Peyer's patch (tissue), 4 donors: ENCODE measurements at regions not wholly inside any gene's neighbourhood (a gene's known extent, or its start where the extent isn't known, plus 50 kb on each side); places are given as distances from the start of the nearest gene placed in this dataset.

Source experiments
- DNase-seq, 3 donors: peaks; one replicate each; pipeline ENCODE4 v3.0.0-alpha.2; 2017 to 2019
- H3K27ac ChIP-seq, 4 donors: fragments of 200-600 bp; sonication (generic); one replicate each; pipeline ENCODE4 v1.5.1; 2016 to 2019
- H3K27me3 ChIP-seq, 2 donors: fragments of 200-600 bp; sonication (generic); one replicate each; pipeline ENCODE4 v1.5.1; 2019
- H3K36me3 ChIP-seq, 3 donors: fragments of 200-600 bp; sonication (generic); one replicate each; pipeline ENCODE4 v1.5.1; 2016 to 2019
- H3K4me1 ChIP-seq, 4 donors: fragments of 200-600 bp; sonication (generic); one replicate each; pipeline ENCODE4 v1.5.1; 2016 to 2019
- H3K4me3 ChIP-seq, 4 donors: fragments of 200-600 bp; sonication (generic); 1 replicate in 3 of 4; 2 replicates in 1 of 4; pipeline ENCODE4 v1.5.1; 2016 to 2019; ENCODE audit warnings: mild to moderate bottlenecking in 1 of 4
- H3K9me3 ChIP-seq, 4 donors: fragments of 200-600 bp; sonication (generic); one replicate each; pipeline ENCODE4 v1.5.1; 2016 to 2019; ENCODE audit warnings: mild to moderate bottlenecking in 1 of 4
- CTCF ChIP-seq, 6 experiments: fragments of 450-650 bp in 4 of 6; fragments of 200-600 bp in 2 of 6; sonication (generic) in 1 of 6; IDR thresholded peaks; one replicate each; pipeline ENCODE4 v1.5.1; 2017 to 2019; ENCODE audit warnings: antibody characterized with exemption in 6 of 6, mild to moderate bottlenecking in 3 of 6, moderate library complexity in 1 of 6
- POLR2A ChIP-seq, 2 donors: fragments of 450-650 bp; IDR thresholded peaks; one replicate each; pipeline ENCODE4 v1.5.1; 2017; ENCODE audit warnings: antibody characterized with exemption in 2 of 2, mild to moderate bottlenecking in 2 of 2, moderate library complexity in 2 of 2

- no peak for TF ChIP-seq CTCF (IDR thresholded peaks at IDR 0.05)
- TF ChIP-seq POLR2A (IDR thresholded peaks at IDR 0.05): no peak
- Histone ChIP-seq H3K4me1 (no peaks in the 10 kb centered on the region), H3K4me3 (no peak overlapping the region), H3K27me3 (no peaks in the 10 kb centered on the region), H3K27ac (no peak overlapping the region), H3K9me3 (no peaks in the 10 kb centered on the region), H3K36me3 (no peaks in the 10 kb centered on the region)
- DNase-seq: no peak
Measured at GRCh38 chr13:107459430-107459829, 755.9 kb downstream of the LIG4 start.

GRCh38 chr13:107458269-107458668 lies 757.1 kb downstream of the LIG4 start:
- TF ChIP-seq POLR2A (IDR thresholded peaks at IDR 0.05): no peak
- no peak for TF ChIP-seq CTCF (IDR thresholded peaks at IDR 0.05)
- no peak for DNase-seq
- Histone ChIP-seq H3K4me3 (no peak overlapping the region), H3K36me3 (no peaks in the 10 kb centered on the region), H3K4me1 (no peaks in the 10 kb centered on the region), H3K9me3 (no peaks in the 10 kb centered on the region), H3K27me3 (no peaks in the 10 kb centered on the region), H3K27ac (no peak overlapping the region)

GRCh38 chr13:107457686-107458085 lies 757.6 kb downstream of the LIG4 start:
- TF ChIP-seq POLR2A (IDR thresholded peaks at IDR 0.05): no peak
- TF ChIP-seq CTCF (IDR thresholded peaks at IDR 0.05): no peak
- no peak overlapping the region for H3K4me3 ChIP-seq
- no peaks in the 10 kb centered on the region for H3K27me3 ChIP-seq
- H3K27ac ChIP-seq: no peak overlapping the region
- no peaks in the 10 kb centered on the region for H3K36me3 ChIP-seq
- DNase-seq: no peak
- no peaks in the 10 kb centered on the region for H3K4me1 ChIP-seq
- no peaks in the 10 kb centered on the region for H3K9me3 ChIP-seq

- Histone ChIP-seq H3K36me3 (no peaks in the 10 kb centered on the region), H3K4me1 (no peaks in the 10 kb centered on the region), H3K4me3 (no peak overlapping the region), H3K27me3 (no peaks in the 10 kb centered on the region), H3K27ac (no peak overlapping the region), H3K9me3 (no peaks in the 10 kb centered on the region)
- TF ChIP-seq CTCF (IDR thresholded peaks at IDR 0.05): no peak
- no peak for TF ChIP-seq POLR2A (IDR thresholded peaks at IDR 0.05)
- no peak for DNase-seq
Measured at GRCh38 chr13:107456431-107456830, 758.9 kb downstream of the LIG4 start.

- Histone ChIP-seq H3K9me3 (no peaks in the 10 kb centered on the region), H3K4me1 (no peaks in the 10 kb centered on the region), H3K27ac (no peak overlapping the region), H3K36me3 (no peaks in the 10 kb centered on the region), H3K27me3 (no peaks in the 10 kb centered on the region), H3K4me3 (no peak overlapping the region)
- TF ChIP-seq POLR2A (IDR thresholded peaks at IDR 0.05) (no peak), CTCF (IDR thresholded peaks at IDR 0.05) (no peak)
- no peak for DNase-seq
Measured at GRCh38 chr13:107452833-107453232, 762.5 kb downstream of the LIG4 start.

- no peak for DNase-seq
- Histone ChIP-seq H3K4me1 (no peaks in the 10 kb centered on the region), H3K9me3 (no peaks in the 10 kb centered on the region), H3K4me3 (no peak overlapping the region), H3K36me3 (no peaks in the 10 kb centered on the region), H3K27ac (no peak overlapping the region), H3K27me3 (no peaks in the 10 kb centered on the region)
- no peak for TF ChIP-seq POLR2A (IDR thresholded peaks at IDR 0.05)
- TF ChIP-seq CTCF (IDR thresholded peaks at IDR 0.05): no peak
Measured at GRCh38 chr13:107450931-107451330, 764.4 kb downstream of the LIG4 start.
